ENCODE measurements at regions not wholly inside any gene's neighbourhood (a gene's known extent, or its start where the extent isn't known, plus 50 kb on each side); places are given as distances from the start of the nearest gene placed in this dataset.

- no peak for DNase-seq (ENCODE audit: low read depth in 1 of 2, low spot score in 1 of 2)
- no peak overlapping the region for H3K4me3 ChIP-seq (replicated peaks; ENCODE audit: insufficient read depth, low read length)
- H3K27me3 ChIP-seq (ENCODE audit: insufficient read depth, poor library complexity, severe bottlenecking), result no peaks in the 10 kb centered on the region
- H3K27ac ChIP-seq (replicated peaks), result no peak overlapping the region
- TF ChIP-seq CTCF (IDR thresholded peaks at IDR 0.05; ENCODE audit: insufficient read depth, low read length) (no peak), POLR2AphosphoS5 (IDR thresholded peaks at IDR 0.05; ENCODE audit: low read depth) (no peak), GABPA (IDR thresholded peaks at IDR 0.05; ENCODE audit: low read depth) (no peak), SPI1 (IDR thresholded peaks at IDR 0.05; ENCODE audit: borderline replicate concordance, low read depth) (no peak), REST (IDR thresholded peaks at IDR 0.05; ENCODE audit: insufficient replicate concordance, low read depth) (no peak)
These were observed 57.1 kb upstream of the LDLRAD3 start for GRCh38 chr11:35886759-35887158.

GRCh38 chr11:35887737-35888136 lies 56.1 kb upstream of the LDLRAD3 start:
- no peak for DNase-seq (ENCODE audit: low read depth in 1 of 2, low spot score in 1 of 2)
- Histone ChIP-seq H3K4me3 (replicated peaks; ENCODE audit: insufficient read depth, low read length) (no peak overlapping the region), H3K27ac (replicated peaks) (no peak overlapping the region), H3K27me3 (ENCODE audit: insufficient read depth, poor library complexity, severe bottlenecking) (no peaks in the 10 kb centered on the region)
- TF ChIP-seq CTCF (IDR thresholded peaks at IDR 0.05; ENCODE audit: insufficient read depth, low read length) (no peak), REST (IDR thresholded peaks at IDR 0.05; ENCODE audit: insufficient replicate concordance, low read depth) (no peak), GABPA (IDR thresholded peaks at IDR 0.05; ENCODE audit: low read depth) (no peak), SPI1 (IDR thresholded peaks at IDR 0.05; ENCODE audit: borderline replicate concordance, low read depth) (no peak), POLR2AphosphoS5 (IDR thresholded peaks at IDR 0.05; ENCODE audit: low read depth) (no peak)

GRCh38 chr11:35888961-35889360 lies 54.9 kb upstream of the LDLRAD3 start:
- H3K4me3 ChIP-seq (replicated peaks; ENCODE audit: insufficient read depth, low read length), result no peak overlapping the region
- H3K27me3 ChIP-seq (ENCODE audit: insufficient read depth, poor library complexity, severe bottlenecking), result no peaks in the 10 kb centered on the region
- DNase-seq (ENCODE audit: low read depth in 1 of 2, low spot score in 1 of 2), result no peak

More at GRCh38 chr11:35888961-35889360, 54.9 kb upstream of the LDLRAD3 start:
- no peak for TF ChIP-seq POLR2AphosphoS5 (IDR thresholded peaks at IDR 0.05; ENCODE audit: low read depth)
- TF ChIP-seq CTCF (IDR thresholded peaks at IDR 0.05; ENCODE audit: insufficient read depth, low read length), result no peak
- H3K27ac ChIP-seq (replicated peaks), result no peak overlapping the region
